CD4-positive, alpha-beta T cell treated with Interleukin-4 for 4 hours (primary cell): ENCODE measurements at regions not wholly inside any gene's neighbourhood (a gene's known extent, or its start where the extent isn't known, plus 50 kb on each side); places are given as distances from the start of the nearest gene placed in this dataset.
"Not testable (repeated sequence)": the region's sequence is repeated elsewhere in the genome, so short reads cannot be mapped to it uniquely, and the experiment has no call there.

Source experiments
- DNase-seq: peaks from one replicate; pipeline ENCODE4 v3.0.0-alpha.2; 2020

DNA sequence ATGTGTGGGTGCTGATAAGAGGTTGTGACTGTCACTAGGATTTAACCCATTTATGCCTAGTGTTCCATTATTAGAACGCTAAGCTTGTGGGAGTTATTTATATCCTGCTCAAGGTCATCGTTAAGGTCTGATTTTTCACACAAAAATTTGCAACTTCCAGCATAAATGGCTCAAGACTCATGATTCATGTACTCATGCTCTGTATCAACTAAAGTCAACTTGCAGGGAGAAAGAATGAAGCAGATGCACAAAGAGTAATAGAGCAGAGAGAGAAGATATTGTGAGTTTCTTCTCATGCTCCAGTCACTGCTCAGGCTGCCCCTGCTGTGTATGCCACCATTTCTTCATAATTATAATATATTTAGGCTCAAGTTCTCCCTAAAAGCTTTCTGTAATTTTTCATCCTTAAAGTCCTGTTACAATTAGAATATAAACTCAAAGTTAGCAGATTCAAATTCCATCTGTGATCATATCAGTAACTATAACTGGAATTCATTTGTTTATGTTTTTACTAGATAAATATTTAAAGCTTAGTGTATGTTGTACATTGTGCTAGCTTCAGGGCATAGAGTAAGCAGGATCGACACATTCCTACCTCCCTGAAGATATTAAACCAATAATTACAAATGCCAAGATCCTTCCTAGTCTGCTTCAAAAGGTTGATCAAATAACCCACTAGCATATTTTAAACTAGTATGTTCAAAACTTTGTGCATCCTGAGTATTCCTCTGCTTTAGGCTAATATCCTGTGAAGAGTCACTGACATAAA, 136.7 kb downstream of the NUDT12 start:
- no peak for DNase-seq

- DNase-seq: no peak
Observed at GRCh38 chr5:103424453-103425205, 138.0 kb downstream of the NUDT12 start.

DNA sequence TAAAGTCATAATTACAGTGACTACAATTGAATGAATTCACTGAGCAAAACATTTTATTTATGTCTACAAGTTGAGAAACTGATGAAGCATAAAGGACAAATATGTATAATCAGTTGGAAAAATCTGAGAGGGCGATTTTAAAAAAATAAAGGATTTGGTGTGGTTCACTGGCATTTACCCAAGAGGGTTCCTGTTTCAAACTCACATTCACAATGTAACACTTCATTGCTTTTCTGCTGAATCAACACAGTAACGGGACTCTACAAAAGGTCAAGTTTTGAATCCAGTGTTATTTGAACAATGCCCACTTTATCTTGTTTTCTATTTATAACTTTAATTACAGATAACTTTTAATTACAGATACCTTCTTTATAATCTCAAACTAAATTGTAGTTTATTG, 138.6 kb downstream of the NUDT12 start:
- no peak for DNase-seq

DNA sequence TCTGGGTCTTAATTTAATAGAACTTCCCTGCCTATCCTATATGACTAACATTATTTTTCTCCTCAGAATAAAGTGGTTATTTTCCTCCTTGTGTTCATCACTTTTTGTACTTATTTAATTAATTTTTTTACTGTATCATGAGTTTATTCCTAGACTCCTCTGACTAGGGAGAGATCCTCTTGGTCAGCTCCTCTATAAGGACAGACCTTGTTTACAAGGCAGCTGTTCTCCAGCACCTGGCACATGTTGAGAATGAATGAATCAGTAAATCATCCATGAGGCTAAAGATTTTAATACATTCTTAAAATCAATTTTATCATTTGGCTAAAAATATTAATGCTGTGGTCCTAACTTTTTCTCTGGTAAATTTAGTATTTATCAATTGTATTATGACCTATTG, 139.8 kb downstream of the NUDT12 start:
- no peak for DNase-seq

- DNase-seq: no peak
Observed at GRCh38 chr5:103414604-103415003, 148.0 kb downstream of the NUDT12 start.

DNA sequence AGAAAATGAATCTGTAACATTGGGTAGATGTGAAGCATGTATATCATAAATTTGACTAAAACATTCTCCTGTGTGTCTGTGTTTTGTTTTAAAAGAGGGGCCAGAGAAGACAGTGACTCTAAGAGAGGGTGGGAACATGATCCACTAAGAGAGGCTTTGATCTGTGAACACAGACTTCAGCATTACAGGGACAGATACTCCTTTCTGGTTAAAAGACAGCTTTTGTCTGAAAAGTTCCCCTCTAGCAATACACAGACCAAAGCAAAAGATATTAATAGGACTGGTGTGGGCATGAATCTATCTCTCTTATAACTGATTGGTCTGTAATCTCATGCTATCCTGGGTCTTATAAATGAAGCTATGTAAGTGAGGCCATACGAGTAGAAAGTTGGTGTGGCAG, 150.9 kb downstream of the NUDT12 start:
- no peak for DNase-seq

- no peak for DNase-seq
Observed at GRCh38 chr5:103410172-103410571, 151.6 kb downstream of the MACIR start.

GRCh38 chr5:103409013-103409670, 150.6 kb downstream of the MACIR start:
- no peak for DNase-seq

- no peak for DNase-seq
Observed at GRCh38 chr5:103408408-103408807, 149.8 kb downstream of the MACIR start.

GRCh38 chr5:103407402-103407801, 148.8 kb downstream of the MACIR start:
- DNase-seq: no peak

GRCh38 chr5:103404483-103404882, 145.9 kb downstream of the MACIR start:
- no peak for DNase-seq

DNA sequence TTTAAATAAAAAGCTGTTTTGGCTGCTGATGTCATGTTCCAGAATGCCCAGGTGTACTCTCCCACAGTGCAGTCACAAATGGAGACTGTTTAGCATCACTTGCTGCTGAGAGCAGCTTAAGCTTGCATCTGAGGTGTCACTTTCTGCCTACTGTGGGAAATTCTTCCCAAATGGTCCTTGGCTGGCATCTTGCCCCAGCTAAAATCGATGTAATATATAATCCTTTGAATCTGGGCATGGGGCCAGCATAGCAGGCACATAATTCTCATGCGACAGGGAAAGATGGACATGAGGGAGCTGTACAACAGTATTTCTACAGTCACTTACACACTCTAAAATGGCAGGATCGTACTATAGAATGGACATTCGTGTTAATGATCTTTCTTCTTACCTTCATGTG, 144.3 kb downstream of the MACIR start:
- no peak for DNase-seq

DNA sequence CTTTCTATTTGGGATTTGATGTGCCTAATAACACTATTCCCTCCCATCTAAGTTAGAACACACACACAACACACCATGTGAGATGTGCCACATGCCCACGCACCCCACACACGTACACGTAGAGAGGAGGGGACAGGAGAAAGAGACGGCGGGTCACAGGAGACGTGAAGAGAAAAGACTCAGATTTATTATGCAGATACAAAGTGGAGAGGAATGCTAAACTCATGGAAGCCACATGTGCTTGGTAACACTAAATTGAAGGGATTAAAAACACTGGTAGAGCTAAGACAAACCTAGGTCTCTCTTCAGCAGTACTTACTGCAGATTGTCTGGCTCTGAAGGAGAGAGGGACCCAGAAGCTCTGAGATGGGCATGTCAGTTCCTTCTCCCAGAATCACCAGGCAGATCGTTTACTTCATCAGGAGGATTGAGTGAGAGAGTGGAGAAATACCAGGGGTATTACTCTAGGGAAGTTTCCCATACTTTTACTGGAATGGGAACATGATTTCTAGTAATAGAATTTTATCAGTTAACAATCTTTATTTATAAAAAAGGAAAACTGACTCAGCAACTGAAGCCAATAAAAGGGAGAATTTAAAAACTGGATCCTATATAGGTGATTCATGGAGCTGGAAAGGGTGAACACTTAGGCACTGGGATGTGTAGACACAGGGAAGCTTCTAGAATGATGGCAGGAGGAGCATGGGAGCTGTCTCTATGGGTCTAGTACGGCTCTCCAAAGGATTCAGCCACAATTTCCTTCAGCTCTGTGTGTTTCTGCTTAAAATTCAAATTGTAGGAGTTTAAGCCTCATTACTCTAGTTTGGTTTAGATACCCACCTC, 139.4 kb downstream of the MACIR start:
- DNase-seq: no peak

GRCh38 chr5:103394676-103395075, 136.1 kb downstream of the MACIR start:
- no peak for DNase-seq

DNA sequence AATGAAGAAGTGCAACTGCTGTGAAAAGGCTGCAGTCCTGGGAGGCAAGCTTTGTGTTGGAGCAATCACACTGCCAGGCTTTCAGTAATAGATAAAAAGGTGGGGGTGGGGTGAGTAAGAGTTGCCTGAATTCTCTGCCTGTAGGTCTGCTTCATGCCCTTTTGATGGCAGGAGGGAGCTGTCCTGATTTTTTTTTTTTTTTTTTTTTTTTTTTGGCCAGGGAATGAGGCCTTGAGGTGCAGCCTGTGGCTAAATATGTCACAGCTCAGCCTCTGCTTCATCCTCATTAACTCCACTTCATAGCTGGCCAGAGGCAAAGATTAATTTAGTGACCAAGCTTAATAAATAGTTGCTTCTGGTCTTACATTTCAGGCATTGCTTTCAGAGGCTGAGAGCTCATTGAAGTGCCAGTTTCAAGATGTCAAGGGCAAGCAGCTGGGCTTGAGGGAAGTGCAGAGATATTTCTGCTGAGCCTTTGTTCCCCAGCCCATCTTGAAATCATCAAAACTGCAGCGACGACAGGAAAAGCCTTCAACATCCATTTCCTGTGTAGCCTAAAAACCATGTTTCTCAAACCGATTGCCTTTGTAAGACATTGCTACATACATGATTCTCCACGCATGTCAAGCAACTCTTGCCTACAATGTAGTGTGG, 134.7 kb downstream of the MACIR start:
- DNase-seq: no peak

DNA sequence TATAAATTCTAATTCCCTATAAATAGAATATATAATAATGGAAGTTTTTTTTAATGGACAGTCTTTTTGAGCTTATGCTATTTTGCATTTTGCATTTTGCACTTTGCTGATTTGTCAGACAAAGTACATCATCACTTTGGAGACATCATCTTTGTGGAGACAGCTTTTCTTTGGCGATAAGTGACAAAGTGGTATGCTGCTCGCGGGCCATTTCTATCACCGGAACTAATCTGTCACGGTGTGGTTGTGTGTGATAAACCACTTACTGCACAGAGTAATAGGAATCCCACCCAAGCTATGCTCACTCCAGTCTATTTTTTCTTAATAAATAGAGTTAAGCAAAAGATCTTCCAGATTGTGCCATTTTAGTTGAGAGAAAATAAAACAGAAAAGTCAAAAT, 133.1 kb downstream of the MACIR start:
- DNase-seq: no peak

- DNase-seq: no peak
Observed at GRCh38 chr5:103389846-103390245, 131.3 kb downstream of the MACIR start.

DNA sequence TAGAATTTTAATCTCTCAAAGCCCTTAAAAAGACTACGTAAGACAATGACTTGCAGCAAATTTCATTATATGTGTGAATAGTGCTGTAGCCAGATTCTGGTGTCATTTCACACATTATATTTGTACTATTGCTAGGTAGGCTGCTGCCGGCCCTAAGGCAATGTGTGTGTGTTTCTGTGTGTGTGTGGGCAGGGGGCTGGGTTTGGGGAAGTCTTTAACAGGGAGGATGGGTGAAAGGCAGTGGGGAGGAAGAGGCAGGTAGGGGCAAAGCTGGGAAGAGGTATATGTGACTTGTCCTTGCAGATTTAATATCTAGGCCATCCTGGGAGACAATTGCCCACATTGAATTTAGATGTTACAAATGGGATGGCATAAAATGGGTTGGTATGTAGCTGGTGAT, 130.8 kb downstream of the MACIR start:
- no peak for DNase-seq

DNA sequence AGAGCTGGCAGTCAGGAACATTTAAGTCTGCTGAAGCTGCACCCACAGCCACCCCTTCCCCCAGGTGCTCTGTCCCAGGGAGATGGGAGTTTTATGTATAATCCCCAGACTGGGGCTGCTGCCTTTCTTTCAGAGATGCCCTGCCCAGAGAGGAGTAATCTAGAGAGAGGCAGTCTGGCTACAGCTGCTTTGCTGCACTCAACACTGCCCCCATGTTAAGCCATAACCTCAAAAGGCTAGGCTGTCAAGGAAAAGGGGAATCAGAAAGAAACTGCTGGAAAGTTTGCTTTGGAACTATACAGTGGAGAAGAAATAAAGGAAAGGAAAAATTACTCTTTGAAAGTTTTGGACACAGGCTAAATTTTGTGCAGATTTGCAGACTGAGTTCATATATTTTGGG, 127.2 kb downstream of the MACIR start:
- no peak for DNase-seq

DNA sequence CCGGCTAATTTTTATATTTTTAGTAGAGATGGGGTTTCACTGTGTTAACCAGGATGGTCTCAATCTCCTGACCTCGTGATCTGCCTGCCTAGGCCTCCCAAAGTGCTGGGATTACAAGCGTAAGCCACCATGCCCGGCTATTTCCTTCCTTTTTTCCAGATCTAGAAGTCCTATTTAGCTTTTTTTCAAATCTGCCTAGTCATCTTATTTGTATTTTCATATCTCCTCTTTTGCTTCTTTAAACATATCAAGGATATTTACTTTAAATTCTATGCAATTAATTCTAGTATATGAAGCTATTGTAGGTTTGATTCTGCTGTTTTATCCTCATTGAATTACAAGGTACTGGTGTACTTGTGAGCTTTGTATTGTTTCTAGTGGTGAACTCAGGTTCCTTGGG, 119.1 kb downstream of the MACIR start:
- not testable (repeated sequence) for DNase-seq

- no peak for DNase-seq
Observed at GRCh38 chr5:103375863-103376591, 117.5 kb downstream of the MACIR start.

DNA sequence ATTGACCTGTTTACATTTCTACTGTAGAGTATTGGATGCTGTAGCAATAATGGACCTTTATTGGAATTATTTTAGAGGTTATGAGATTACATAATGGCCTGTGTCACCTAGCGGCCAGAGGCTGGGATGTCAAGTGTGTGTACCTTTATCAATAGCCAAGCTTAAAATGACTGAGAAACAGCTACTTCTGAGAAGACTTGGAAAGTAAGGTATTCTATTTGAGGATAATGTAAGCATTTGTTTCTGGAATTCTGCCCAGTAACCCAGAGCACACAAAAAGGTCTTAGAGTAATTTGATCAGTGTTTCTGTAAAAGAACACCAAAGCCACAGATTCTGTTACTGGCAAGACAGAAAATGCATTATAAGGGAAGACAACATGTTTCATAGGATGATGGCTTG, 116.8 kb downstream of the MACIR start:
- no peak for DNase-seq
